ENCODE measurements at regions not wholly inside any gene's neighbourhood (a gene's known extent, or its start where the extent isn't known, plus 50 kb on each side); places are given as distances from the start of the nearest gene placed in this dataset.

GRCh38 chr18:56086176-56086575 is 498.2 kb upstream of the TCF4 start (continued):
- TF ChIP-seq NKRF (IDR thresholded peaks at IDR 0.05; ENCODE audit: borderline replicate concordance) (no peak), MAFF (IDR thresholded peaks at IDR 0.05; ENCODE audit: low read length) (no peak), NFRKB (IDR thresholded peaks at IDR 0.05; ENCODE audit: low read depth) (no peak), CBFA2T3 (IDR thresholded peaks at IDR 0.05) (no peak), ETV6 (IDR thresholded peaks at IDR 0.05; ENCODE audit: borderline replicate concordance in 1 of 2, low read depth in 2 of 2, low read length in 1 of 2) (no peak), ETV6 (CRISPR knock-in tag; IDR thresholded peaks at IDR 0.05; ENCODE audit: borderline replicate concordance) (no peak), NFE2L1 (tag; IDR thresholded peaks at IDR 0.05; ENCODE audit: borderline replicate concordance, low read depth) (no peak), LCOR (CRISPR knock-in tag; IDR thresholded peaks at IDR 0.05) (no peak), SRF (CRISPR knock-in tag; IDR thresholded peaks at IDR 0.05) (no peak), POU5F1 (IDR thresholded peaks at IDR 0.05; ENCODE audit: borderline replicate concordance, low read depth, low read length, partially characterized antibody) (no peak), KLF10 (CRISPR knock-in tag; IDR thresholded peaks at IDR 0.05) (no peak)
- TF ChIP-seq, protein P1, sequence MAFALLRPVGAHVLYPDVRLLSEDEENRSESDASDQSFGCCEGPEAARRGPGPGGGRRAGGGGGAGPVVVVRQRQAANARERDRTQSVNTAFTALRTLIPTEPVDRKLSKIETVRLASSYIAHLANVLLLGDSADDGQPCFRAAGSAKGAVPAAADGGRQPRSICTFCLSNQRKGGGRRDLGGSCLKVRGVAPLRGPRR (CRISPR knock-in tag; IDR thresholded peaks at IDR 0.05), result no peak
